ENCODE measurements at regions not wholly inside any gene's neighbourhood (a gene's known extent, or its start where the extent isn't known, plus 50 kb on each side); places are given as distances from the start of the nearest gene placed in this dataset.

GRCh38 chrX:35276115-35276514 lies 333.5 kb downstream of the FAM47B start:
- Histone ChIP-seq H3K27ac (ENCODE audit: low read depth, low read length, poor library complexity, severe bottlenecking) (no peak overlapping the region), H3K9me3 (ENCODE audit: low read length) (no peaks in the 10 kb centered on the region), H3K4me1 (ENCODE audit: insufficient read depth, low read length, severe bottlenecking) (no peaks in the 10 kb centered on the region), H3K27me3 (ENCODE audit: insufficient read depth, low read length) (no peaks in the 10 kb centered on the region), H4K20me1 (ENCODE audit: insufficient read depth, low read length) (no peaks in the 10 kb centered on the region), H3K79me2 (ENCODE audit: insufficient read depth, low read length) (no peaks in the 10 kb centered on the region), H3K9ac (ENCODE audit: low read length) (no peak overlapping the region), H3K9me2 (ENCODE audit: low read depth, low read length) (no peaks in the 10 kb centered on the region), H2AFZ (ENCODE audit: low read length) (no peak overlapping the region), H3K4me3 (ENCODE audit: low read depth, low read length, poor library complexity, severe bottlenecking) (no peak overlapping the region), H3K4me2 (ENCODE audit: low read length) (no peak overlapping the region), H3K36me3 (ENCODE audit: insufficient read depth, low read length) (no peaks in the 10 kb centered on the region), H3F3A (ENCODE audit: insufficient read depth, low read length) (no peaks in the 10 kb centered on the region)
- TF ChIP-seq, protein P1, sequence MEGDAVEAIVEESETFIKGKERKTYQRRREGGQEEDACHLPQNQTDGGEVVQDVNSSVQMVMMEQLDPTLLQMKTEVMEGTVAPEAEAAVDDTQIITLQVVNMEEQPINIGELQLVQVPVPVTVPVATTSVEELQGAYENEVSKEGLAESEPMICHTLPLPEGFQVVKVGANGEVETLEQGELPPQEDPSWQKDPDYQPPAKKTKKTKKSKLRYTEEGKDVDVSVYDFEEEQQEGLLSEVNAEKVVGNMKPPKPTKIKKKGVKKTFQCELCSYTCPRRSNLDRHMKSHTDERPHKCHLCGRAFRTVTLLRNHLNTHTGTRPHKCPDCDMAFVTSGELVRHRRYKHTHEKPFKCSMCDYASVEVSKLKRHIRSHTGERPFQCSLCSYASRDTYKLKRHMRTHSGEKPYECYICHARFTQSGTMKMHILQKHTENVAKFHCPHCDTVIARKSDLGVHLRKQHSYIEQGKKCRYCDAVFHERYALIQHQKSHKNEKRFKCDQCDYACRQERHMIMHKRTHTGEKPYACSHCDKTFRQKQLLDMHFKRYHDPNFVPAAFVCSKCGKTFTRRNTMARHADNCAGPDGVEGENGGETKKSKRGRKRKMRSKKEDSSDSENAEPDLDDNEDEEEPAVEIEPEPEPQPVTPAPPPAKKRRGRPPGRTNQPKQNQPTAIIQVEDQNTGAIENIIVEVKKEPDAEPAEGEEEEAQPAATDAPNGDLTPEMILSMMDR (IDR thresholded peaks at IDR 0.05; ENCODE audit: low read length), result no peak
- TF ChIP-seq EZH2 (IDR thresholded peaks at IDR 0.05; ENCODE audit: borderline replicate concordance, low read length), result no peak

DNA sequence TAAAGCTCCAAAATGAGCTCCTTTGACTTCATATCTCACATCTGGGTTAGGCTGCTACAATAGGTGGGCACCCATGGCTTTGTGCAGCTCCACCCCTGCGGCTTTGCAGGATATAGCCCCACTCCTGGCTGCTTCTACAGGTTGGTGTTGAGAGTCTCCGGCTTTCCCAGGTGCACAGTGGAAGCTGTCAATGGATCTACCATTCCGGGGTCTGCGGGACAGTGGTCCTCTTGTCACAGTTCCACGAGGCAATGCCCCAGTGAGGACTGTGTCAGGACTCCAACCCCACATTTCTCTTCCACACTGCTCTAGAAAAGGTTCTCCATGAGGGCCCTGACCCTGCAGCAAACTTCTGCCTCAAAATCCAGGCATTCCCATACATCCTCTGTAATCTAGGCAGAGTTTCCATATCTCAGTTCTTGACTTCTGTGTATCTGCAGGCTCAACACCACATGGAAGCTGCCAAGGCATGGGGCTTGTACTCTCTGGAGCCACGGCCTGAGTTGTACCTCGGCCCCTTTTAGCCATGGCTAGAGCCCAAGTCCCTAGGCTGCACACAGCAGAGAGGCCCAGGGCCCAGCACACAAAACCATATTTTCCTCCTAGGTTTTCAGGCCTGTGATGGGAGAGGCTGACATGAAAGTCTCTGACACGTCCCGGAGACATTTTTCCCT lies 342.8 kb downstream of the FAM47B start:
- Histone ChIP-seq H3K4me2 (ENCODE audit: low read length) (no peak overlapping the region), H3K79me2 (ENCODE audit: insufficient read depth, low read length) (no peaks in the 10 kb centered on the region), H3K9ac (ENCODE audit: low read length) (no peak overlapping the region), H3K4me1 (ENCODE audit: insufficient read depth, low read length, severe bottlenecking) (no peaks in the 10 kb centered on the region), H2AFZ (ENCODE audit: low read length) (no peak overlapping the region), H3K36me3 (ENCODE audit: insufficient read depth, low read length) (no peaks in the 10 kb centered on the region), H3F3A (ENCODE audit: insufficient read depth, low read length) (no peaks in the 10 kb centered on the region), H3K27ac (ENCODE audit: low read depth, low read length, poor library complexity, severe bottlenecking) (no peak overlapping the region), H4K20me1 (ENCODE audit: insufficient read depth, low read length) (no peaks in the 10 kb centered on the region), H3K4me3 (ENCODE audit: low read depth, low read length, poor library complexity, severe bottlenecking) (no peak overlapping the region), H3K9me2 (ENCODE audit: low read depth, low read length) (no peaks in the 10 kb centered on the region), H3K9me3 (ENCODE audit: low read length) (no peaks in the 10 kb centered on the region), H3K27me3 (ENCODE audit: insufficient read depth, low read length) (no peaks in the 10 kb centered on the region)
- no peak for TF ChIP-seq EZH2 (IDR thresholded peaks at IDR 0.05; ENCODE audit: borderline replicate concordance, low read length)
- TF ChIP-seq, protein P1 (IDR thresholded peaks at IDR 0.05; ENCODE audit: low read length), result no peak

- Histone ChIP-seq H3K4me2 (ENCODE audit: low read length) (no peak overlapping the region), H3K9me2 (ENCODE audit: low read depth, low read length) (no peaks in the 10 kb centered on the region), H3F3A (ENCODE audit: insufficient read depth, low read length) (no peaks in the 10 kb centered on the region), H3K9ac (ENCODE audit: low read length) (no peak overlapping the region), H3K4me3 (ENCODE audit: low read depth, low read length, poor library complexity, severe bottlenecking) (no peak overlapping the region), H3K79me2 (ENCODE audit: insufficient read depth, low read length) (no peaks in the 10 kb centered on the region), H3K4me1 (ENCODE audit: insufficient read depth, low read length, severe bottlenecking) (no peaks in the 10 kb centered on the region), H3K27ac (ENCODE audit: low read depth, low read length, poor library complexity, severe bottlenecking) (no peak overlapping the region), H3K36me3 (ENCODE audit: insufficient read depth, low read length) (no peaks in the 10 kb centered on the region), H3K9me3 (ENCODE audit: low read length) (no peaks in the 10 kb centered on the region), H4K20me1 (ENCODE audit: insufficient read depth, low read length) (no peaks in the 10 kb centered on the region), H3K27me3 (ENCODE audit: insufficient read depth, low read length) (no peaks in the 10 kb centered on the region), H2AFZ (ENCODE audit: low read length) (no peak overlapping the region)
- TF ChIP-seq, protein P1 (IDR thresholded peaks at IDR 0.05; ENCODE audit: low read length), result no peak
- no peak for TF ChIP-seq EZH2 (IDR thresholded peaks at IDR 0.05; ENCODE audit: borderline replicate concordance, low read length)
These were observed 346.1 kb downstream of the FAM47B start for GRCh38 chrX:35288657-35289056.
